Astrocyte (in vitro differentiated cells and primary cell): ENCODE measurements at regions not wholly inside any gene's neighbourhood (a gene's known extent, or its start where the extent isn't known, plus 50 kb on each side); places are given as distances from the start of the nearest gene placed in this dataset.

ENCODE experiments used
- DNase-seq: peaks from one replicate; pipeline ENCODE4 v3.0.0-alpha.2; 2010; ENCODE audit warnings: low read depth
- FAIRE-seq: peaks from 2 replicates; lab custom pipeline; 2011; peaks lifted over from hg19 to GRCh38; lab: Jason Lieb, UNC
- H2AFZ ChIP-seq: 2 replicates; pipeline ENCODE4 v1.6.0; 2012; ENCODE audit warnings: low read depth, low read length, inconsistent platforms
- H3K27ac ChIP-seq: 2 replicates; pipeline ENCODE4 v1.5.1; 2011; ENCODE audit warnings: low read depth, low read length, inconsistent platforms
- H3K27me3 ChIP-seq: 2 replicates; pipeline ENCODE4 v1.6.0; 2011; ENCODE audit warnings: low read length, inconsistent platforms; ENCODE audit not compliant: insufficient read depth
- H3K36me3 ChIP-seq: 2 replicates; pipeline ENCODE4 v1.5.1; 2011; ENCODE audit warnings: low read length, inconsistent platforms; ENCODE audit not compliant: insufficient read depth
- H3K4me1 ChIP-seq: 2 replicates; pipeline ENCODE4 v1.5.1; 2011; ENCODE audit warnings: low read length, inconsistent platforms; ENCODE audit not compliant: insufficient read depth
- H3K4me2 ChIP-seq: 2 replicates; pipeline ENCODE4 v1.6.0; 2012; ENCODE audit warnings: low read length, inconsistent platforms
- H3K4me3 ChIP-seq: 2 replicates; pipeline ENCODE4 v1.5.1; 2011; ENCODE audit warnings: low read depth, mild to moderate bottlenecking, low read length, inconsistent platforms; ENCODE audit not compliant: insufficient read depth
- H3K79me2 ChIP-seq: 2 replicates; pipeline ENCODE4 v1.6.0; 2012; ENCODE audit warnings: mild to moderate bottlenecking, low read length, inconsistent platforms; ENCODE audit not compliant: insufficient read depth
- H3K9ac ChIP-seq: 2 replicates; pipeline ENCODE4 v1.6.0; 2012; ENCODE audit warnings: mild to moderate bottlenecking, low read length, inconsistent platforms
- H3K9me3 ChIP-seq: 2 replicates; pipeline ENCODE4 v1.5.1; 2012; ENCODE audit warnings: low read depth, mild to moderate bottlenecking, low read length, inconsistent platforms; ENCODE audit not compliant: insufficient read depth
- H4K20me1 ChIP-seq: 2 replicates; pipeline ENCODE4 v1.6.0; 2012; ENCODE audit warnings: low read length, inconsistent platforms; ENCODE audit not compliant: insufficient read depth
- H3K27ac Mint-ChIP-seq: one replicate; pipeline ENCODE4 v1.8.0; 2021; ENCODE audit warnings: mild to moderate bottlenecking, mixed read lengths; ENCODE audit not compliant: unreplicated experiment
- H3K27me3 Mint-ChIP-seq: one replicate; pipeline ENCODE4 v1.8.0; 2021; ENCODE audit warnings: low read depth, mixed read lengths; ENCODE audit not compliant: unreplicated experiment
- H3K36me3 Mint-ChIP-seq: one replicate; pipeline ENCODE4 v1.8.0; 2021; ENCODE audit warnings: low read depth, mixed read lengths; ENCODE audit not compliant: unreplicated experiment
- H3K4me1 Mint-ChIP-seq: one replicate; pipeline ENCODE4 v1.8.0; 2021; ENCODE audit warnings: low read depth, mixed read lengths; ENCODE audit not compliant: unreplicated experiment
- H3K4me3 Mint-ChIP-seq: one replicate; pipeline ENCODE4 v1.8.0; 2021; ENCODE audit warnings: mild to moderate bottlenecking, moderate library complexity, mixed read lengths; ENCODE audit not compliant: unreplicated experiment
- H3K9me3 Mint-ChIP-seq: one replicate; pipeline ENCODE4 v1.8.0; 2021; ENCODE audit warnings: mild to moderate bottlenecking, mixed read lengths; ENCODE audit not compliant: unreplicated experiment
- CTCF ChIP-seq: IDR thresholded peaks from 2 replicates; pipeline ENCODE4 v1.5.1; 2011; ENCODE audit warnings: low read depth, mild to moderate bottlenecking, inconsistent platforms, low read length, moderate library complexity; ENCODE audit not compliant: insufficient read depth
- EZH2 ChIP-seq: IDR thresholded peaks from 2 replicates; pipeline ENCODE4 v1.6.1; 2012; ENCODE audit warnings: mild to moderate bottlenecking, low read length, inconsistent platforms; ENCODE audit not compliant: insufficient read depth

- no peaks in the 10 kb centered on the region for H3K9me3 Mint-ChIP-seq
Observed at GRCh38 chr7:114073701-114074100, 154.9 kb upstream of the PPP1R3A start.

GRCh38 chr7:114070246-114070645 lies 151.4 kb upstream of the PPP1R3A start:
- H3K27ac Mint-ChIP-seq, result no peak overlapping the region
- Histone ChIP-seq H2AFZ (no peak overlapping the region), H3K9me3 (no peaks in the 10 kb centered on the region), H3K36me3 (no peaks in the 10 kb centered on the region), H3K4me1 (no peaks in the 10 kb centered on the region), H4K20me1 (no peaks in the 10 kb centered on the region), H3K9ac (no peak overlapping the region), H3K4me3 (no peak overlapping the region), H3K27me3 (no peaks in the 10 kb centered on the region), H3K4me2 (no peak overlapping the region), H3K79me2 (no peaks in the 10 kb centered on the region), H3K27ac (no peak overlapping the region)
- TF ChIP-seq CTCF (no peak), EZH2 (no peak)
- no peak overlapping the region for H3K4me3 Mint-ChIP-seq
- DNase-seq, result no peak
- H3K4me1 Mint-ChIP-seq, result no peaks in the 10 kb centered on the region
- FAIRE-seq, result no peak
- H3K27me3 Mint-ChIP-seq, result no peaks in the 10 kb centered on the region
- no peaks in the 10 kb centered on the region for H3K9me3 Mint-ChIP-seq
- no peaks in the 10 kb centered on the region for H3K36me3 Mint-ChIP-seq

More at GRCh38 chr7:114073701-114074100, 154.9 kb upstream of the PPP1R3A start:
- Histone ChIP-seq H3K36me3 (no peaks in the 10 kb centered on the region), H3K4me1 (no peaks in the 10 kb centered on the region), H2AFZ (no peak overlapping the region), H4K20me1 (no peaks in the 10 kb centered on the region), H3K9ac (no peak overlapping the region), H3K4me2 (no peak overlapping the region), H3K79me2 (no peaks in the 10 kb centered on the region), H3K9me3 (no peaks in the 10 kb centered on the region), H3K27ac (no peak overlapping the region), H3K4me3 (no peak overlapping the region), H3K27me3 (no peaks in the 10 kb centered on the region)
- no peak for TF ChIP-seq CTCF
- TF ChIP-seq EZH2, result no peak
- H3K4me3 Mint-ChIP-seq, result no peak overlapping the region
- H3K27me3 Mint-ChIP-seq, result no peaks in the 10 kb centered on the region
- FAIRE-seq, result no peak
- no peak for DNase-seq
- H3K36me3 Mint-ChIP-seq, result no peaks in the 10 kb centered on the region
- H3K27ac Mint-ChIP-seq, result no peak overlapping the region
- no peaks in the 10 kb centered on the region for H3K4me1 Mint-ChIP-seq

DNA sequence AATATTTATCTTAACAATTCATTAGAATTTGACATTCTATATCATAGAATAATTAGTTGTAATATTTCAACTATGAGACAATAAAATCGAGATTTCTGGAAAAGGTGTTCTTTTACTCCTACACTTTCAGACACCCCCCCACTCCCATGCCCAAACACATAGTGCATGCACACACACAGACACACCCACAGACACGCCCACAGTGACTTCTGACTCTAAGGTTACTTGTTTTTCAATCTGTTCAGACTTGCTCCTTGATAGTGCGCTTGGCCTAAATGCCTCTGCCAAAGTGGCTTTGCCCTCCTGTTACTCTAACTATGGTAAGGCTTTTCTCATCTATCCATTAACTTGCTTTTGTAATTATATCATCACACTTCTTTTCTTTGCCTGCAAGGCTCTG lies 144.0 kb upstream of the PPP1R3A start:
- Mint-ChIP-seq H3K36me3 (no peaks in the 10 kb centered on the region), H3K4me3 (no peak overlapping the region), H3K9me3 (peaks cover 2% of the 10 kb centered on the region), H3K27me3 (peaks cover 3% of the 10 kb centered on the region), H3K4me1 (no peaks in the 10 kb centered on the region), H3K27ac (no peak overlapping the region)
- no peak overlapping the region for H2AFZ ChIP-seq
- H3K27ac ChIP-seq, result no peak overlapping the region
- no peak for DNase-seq
- no peak for FAIRE-seq
- H3K9me3 ChIP-seq, result no peaks in the 10 kb centered on the region
- no peak overlapping the region for H3K4me2 ChIP-seq
- H3K9ac ChIP-seq, result no peak overlapping the region
- no peaks in the 10 kb centered on the region for H3K79me2 ChIP-seq
- no peaks in the 10 kb centered on the region for H3K4me1 ChIP-seq
- no peak for TF ChIP-seq EZH2
- TF ChIP-seq CTCF, result no peak
- no peaks in the 10 kb centered on the region for H3K36me3 ChIP-seq
- H3K27me3 ChIP-seq, result no peaks in the 10 kb centered on the region
- H3K4me3 ChIP-seq, result no peak overlapping the region
- H4K20me1 ChIP-seq, result no peaks in the 10 kb centered on the region
